ENCODE measurements at regions not wholly inside any gene's neighbourhood (a gene's known extent, or its start where the extent isn't known, plus 50 kb on each side); places are given as distances from the start of the nearest gene placed in this dataset.

GRCh38 chr14:97724265-97724731, 927.1 kb downstream of the VRK1 start:
- no peak for DNase-seq (ENCODE audit: low spot score)

- no peak for DNase-seq (ENCODE audit: low spot score)
These were observed 929.5 kb downstream of the VRK1 start for GRCh38 chr14:97726676-97727075.

- no peak for DNase-seq (ENCODE audit: low spot score)
These were observed 933.5 kb downstream of the VRK1 start for GRCh38 chr14:97730706-97731105.

DNA sequence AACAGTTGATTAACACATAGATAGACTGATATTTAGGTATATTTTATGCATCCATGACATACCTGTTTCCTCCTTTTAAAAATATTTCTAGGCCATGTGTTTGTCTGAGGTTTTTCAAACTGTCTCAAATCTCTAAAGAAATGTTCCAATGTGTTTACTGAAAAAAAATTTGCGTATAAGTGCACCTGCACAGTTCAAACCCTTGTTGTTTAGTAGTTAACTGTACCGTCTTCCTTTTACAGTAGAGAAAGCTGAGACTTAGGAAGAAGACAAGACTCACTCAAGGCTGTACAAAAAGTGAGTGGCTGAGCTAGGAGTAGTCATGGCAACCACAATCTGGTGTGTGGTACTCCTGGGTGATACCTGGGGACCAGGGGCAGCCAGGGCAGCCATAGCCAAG, 934.6 kb downstream of the VRK1 start:
- DNase-seq (ENCODE audit: low spot score): no peak

DNA sequence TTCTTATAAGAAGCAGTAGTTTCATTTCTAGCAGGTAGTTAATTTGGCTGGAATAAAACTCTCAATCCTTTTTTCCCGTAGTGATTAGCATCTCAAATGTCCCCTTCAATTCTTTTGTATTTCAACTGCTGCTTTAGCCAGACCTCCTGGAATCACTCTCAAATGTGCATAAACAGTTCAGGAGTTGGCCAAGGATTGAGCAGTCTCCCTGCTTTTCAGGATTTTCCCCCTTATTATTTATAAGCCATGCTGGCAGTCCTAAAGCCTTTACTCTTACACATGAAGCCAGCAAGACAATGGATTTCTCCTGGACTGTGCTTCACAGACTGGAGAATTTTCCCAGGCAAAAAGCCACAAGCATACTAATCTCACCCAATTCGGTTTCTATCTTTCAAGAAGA, 950.1 kb downstream of the VRK1 start:
- no peak for DNase-seq (ENCODE audit: low spot score)

- no peak for DNase-seq (ENCODE audit: low spot score)
These were observed 951.4 kb downstream of the VRK1 start for GRCh38 chr14:97748616-97749015.

DNA sequence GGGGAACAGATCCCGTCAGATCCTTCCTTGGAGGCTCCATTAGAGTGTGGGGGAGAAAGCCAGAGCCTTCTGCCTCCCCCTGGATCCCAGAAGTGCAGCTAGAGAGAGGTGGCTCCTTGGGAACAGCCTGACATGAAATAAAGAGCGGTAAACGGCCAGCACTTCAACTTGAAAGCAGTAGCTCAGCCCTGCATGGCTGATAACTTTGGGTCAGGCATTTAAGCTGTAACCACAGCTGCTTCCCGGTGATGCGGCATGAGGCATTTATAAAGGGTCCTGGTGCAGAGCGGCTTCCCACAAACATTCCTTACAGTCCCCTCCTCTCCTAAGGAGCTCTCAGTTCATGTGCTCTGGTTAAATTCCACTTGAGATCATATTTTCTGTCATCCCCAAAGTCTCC, 960.3 kb downstream of the VRK1 start:
- DNase-seq (ENCODE audit: low spot score): no peak

- DNase-seq (ENCODE audit: low spot score): no peak
These were observed 962.9 kb downstream of the VRK1 start for GRCh38 chr14:97760050-97760449.

- no peak for DNase-seq (ENCODE audit: low spot score)
These were observed 965.2 kb downstream of the VRK1 start for GRCh38 chr14:97762386-97762785.

DNA sequence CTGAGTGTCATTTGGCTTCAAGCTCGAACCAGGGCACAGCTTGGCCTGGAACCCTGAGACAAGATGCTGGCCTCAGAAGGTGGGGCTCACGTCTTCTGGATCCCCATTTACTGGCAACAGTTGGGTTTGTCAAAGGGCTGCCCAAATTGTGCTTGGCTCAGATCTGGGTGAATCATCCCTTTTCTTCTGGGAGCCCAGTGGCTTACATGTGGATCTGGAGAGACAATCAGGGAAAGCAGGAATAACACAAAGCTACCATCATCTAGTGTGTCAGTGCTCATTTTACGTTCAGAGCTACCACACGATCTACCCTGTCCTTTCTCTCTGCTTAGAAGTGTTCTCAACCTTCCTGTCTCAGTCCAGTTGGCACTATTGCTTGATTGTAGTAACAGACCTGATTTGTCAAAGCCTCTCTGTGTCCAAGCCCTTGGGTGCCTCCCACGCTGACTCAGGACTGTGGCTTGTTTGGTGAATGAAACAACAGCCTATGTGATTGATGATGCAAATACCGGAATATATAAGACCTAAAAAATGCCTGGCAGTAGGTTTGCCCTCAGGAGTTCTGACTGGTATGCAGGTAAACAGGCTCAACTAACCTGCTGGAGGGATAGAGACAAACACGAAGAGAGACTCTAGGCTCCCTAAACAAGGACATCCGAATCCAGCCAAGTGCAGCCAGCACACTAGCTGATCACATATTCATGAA, 974.3 kb downstream of the VRK1 start:
- no peak for DNase-seq (ENCODE audit: low spot score)

DNA sequence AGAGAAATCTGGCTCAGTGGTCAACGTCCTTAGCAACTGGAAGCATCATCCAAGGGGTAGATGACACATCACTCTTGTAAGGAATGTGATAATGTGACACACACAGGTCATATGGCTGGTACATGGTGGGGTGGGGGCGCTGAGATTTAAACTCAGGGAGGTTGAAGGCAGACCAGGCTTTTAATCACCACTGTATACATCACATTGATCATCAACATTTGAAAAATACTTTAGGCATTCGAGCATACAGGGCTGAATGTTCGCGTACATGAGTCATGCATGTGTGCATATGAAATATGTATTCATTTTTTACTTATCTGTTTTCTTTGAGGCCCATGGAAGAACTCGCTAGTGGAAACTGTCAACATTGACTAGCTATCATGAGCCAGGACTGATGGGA, 976.4 kb downstream of the VRK1 start:
- no peak for DNase-seq (ENCODE audit: low spot score)

DNA sequence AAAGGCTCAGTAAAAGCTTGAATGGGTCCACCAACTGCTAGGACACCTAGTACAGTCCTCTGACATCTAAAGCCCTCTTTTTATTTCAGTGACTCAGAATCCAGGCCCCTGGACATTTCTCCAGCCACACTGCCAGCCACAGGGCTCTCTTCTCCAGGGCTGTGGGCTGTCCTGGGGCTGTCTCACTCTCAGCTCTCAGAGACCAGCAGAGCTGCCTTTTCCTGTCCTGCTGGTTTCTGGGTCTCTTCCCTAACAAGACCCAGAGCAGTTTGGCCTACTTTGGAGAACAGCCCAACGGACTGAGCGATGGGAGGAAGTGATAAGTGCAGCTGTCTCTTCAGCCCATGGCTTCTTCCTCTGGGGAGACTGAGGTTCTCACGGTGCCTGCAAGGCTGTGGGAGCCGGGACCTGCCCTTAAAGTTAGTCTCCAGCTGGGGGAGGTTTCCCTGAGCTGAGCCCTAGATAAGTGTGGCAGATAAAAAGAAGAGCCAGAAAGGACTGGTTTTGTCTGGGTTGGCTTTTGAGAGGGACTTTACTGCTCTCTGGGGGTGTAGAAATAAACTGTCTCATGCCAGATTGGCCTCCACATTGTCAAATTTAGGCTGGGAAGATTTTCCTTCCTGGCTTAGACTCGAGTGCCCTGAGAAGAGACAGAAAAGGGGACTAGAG, 979.8 kb downstream of the VRK1 start:
- no peak for DNase-seq (ENCODE audit: low spot score)

- no peak for DNase-seq (ENCODE audit: low spot score)
These were observed 980.6 kb downstream of the VRK1 start for GRCh38 chr14:97777622-97778355.

DNA sequence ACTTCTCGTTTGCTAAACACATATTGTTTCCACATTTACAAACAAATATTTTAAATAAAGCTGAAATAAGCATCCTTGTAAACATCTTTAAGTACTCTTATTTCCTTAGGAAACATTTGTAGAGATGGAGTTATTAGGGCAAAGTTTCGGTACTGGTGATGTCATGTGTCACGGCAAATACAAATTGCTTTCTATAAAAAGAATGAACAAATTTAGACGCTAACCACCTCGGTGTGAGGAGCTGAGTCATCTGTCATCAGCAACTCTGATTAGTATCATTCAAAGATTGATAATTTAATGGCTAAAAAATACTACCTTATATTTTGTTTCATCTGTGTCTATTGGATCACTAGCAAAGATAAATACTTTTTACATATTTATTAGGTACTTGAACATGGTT, 982.0 kb downstream of the VRK1 start:
- DNase-seq (ENCODE audit: low spot score): no peak

- no peak for DNase-seq (ENCODE audit: low spot score)
These were observed 983.6 kb downstream of the VRK1 start for GRCh38 chr14:97780804-97781203.

- DNase-seq (ENCODE audit: low spot score): no peak
These were observed 984.8 kb downstream of the VRK1 start for GRCh38 chr14:97781961-97782360.

- DNase-seq (ENCODE audit: low spot score): no peak
These were observed 985.8 kb downstream of the VRK1 start for GRCh38 chr14:97782871-97783414.

GRCh38 chr14:97785495-97785894, 988.3 kb downstream of the VRK1 start:
- DNase-seq (ENCODE audit: low spot score): no peak

DNA sequence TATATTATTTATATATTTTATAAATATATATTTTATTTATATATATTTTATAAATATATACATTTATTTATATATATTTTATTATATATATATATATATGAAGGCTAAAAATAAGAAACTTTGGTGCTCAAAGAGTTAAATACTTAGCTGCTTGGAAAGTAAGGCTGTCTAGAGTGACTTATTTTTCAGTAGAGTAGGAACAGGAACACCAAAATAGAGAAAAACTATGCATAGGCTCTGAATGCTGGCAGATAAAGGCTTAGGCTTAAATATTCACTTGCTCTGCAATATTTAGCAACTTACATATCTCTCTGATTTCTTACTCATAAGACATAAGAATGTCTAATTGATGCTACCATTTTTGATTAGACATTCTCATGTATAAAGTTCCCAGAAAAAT, 991.2 kb downstream of the VRK1 start:
- DNase-seq (ENCODE audit: low spot score): no peak

- no peak for DNase-seq (ENCODE audit: low spot score)
These were observed 991.8 kb downstream of the VRK1 start for GRCh38 chr14:97788846-97789526.

DNA sequence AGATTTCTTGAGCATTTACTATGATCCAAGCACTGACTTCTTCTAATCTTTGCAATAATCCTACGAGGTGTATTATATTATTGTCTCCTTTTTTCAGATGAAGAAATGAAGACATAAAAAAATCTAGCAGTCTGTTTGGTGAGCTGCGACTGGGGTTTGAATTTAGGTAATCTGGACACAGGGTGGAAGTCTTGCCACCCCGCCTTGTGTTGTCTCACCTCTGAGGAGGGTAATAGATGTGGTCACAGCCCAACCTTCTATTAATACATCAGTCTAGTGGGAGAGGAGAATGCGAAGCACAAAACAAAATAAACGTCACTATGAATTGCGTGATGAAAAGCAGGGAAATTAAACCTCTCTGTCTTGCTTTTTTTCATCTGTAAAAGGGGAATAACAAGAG, 993.9 kb downstream of the VRK1 start:
- DNase-seq (ENCODE audit: low spot score): no peak

- no peak for DNase-seq (ENCODE audit: low spot score)
These were observed 994.7 kb downstream of the VRK1 start for GRCh38 chr14:97791906-97792305.
